ENCODE measurements at regions not wholly inside any gene's neighbourhood (a gene's known extent, or its start where the extent isn't known, plus 50 kb on each side); places are given as distances from the start of the nearest gene placed in this dataset.

DNA sequence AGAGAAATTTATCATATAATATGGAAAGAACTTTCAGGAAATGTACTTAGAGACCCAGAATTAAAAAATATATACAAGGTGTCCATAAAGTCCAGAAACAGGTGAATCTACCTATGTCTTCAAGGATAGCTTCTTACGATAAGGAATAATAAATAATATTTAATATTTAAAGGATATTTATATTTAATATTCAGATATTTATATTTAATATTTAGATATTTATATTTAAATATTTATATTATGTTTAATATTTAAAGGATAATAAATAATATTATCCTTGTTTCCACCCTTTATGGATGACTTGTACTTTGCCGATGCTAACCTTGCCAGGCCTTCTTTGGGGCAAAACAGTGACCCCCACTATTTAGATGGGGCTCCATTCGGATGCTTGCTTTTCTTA, 169.5 kb upstream of the CADM1 start:
- no peaks in the 10 kb centered on the region for H3K9me3 ChIP-seq (ENCODE audit: control insufficient read depth, insufficient read depth, low read depth, low read length)
- H3K4me1 ChIP-seq (ENCODE audit: control insufficient read depth, insufficient read depth, low read length): no peaks in the 10 kb centered on the region
- intact Hi-C loops (cut with micrococcal nuclease; ENCODE audit: unreplicated experiment) (no loop called here), in situ Hi-C loops (cut with HindIII; ENCODE audit: low pct_unique_long_range_greater_than_20kb, low sequenced_read_pairs) (no loop called here)
- ChIA-PET CTCF (no interaction called here), POLR2A (no interaction called here)
- no peak for DNase-seq (ENCODE audit: low read depth, low spot score)
- no peaks in the 10 kb centered on the region for H3K27me3 ChIP-seq (ENCODE audit: control insufficient read depth, insufficient read depth, low read length)
- H3K27ac ChIP-seq (ENCODE audit: low read length): no peak overlapping the region
- TF ChIP-seq SIN3A (IDR thresholded peaks at IDR 0.05; ENCODE audit: borderline replicate concordance, insufficient read depth, low read depth, low read length) (no peak), TCF7L2 (IDR thresholded peaks at IDR 0.05; ENCODE audit: low read depth, low read length) (no peak), POLR2AphosphoS5 (IDR thresholded peaks at IDR 0.05; ENCODE audit: low read depth, low read length) (no peak), CTCF (IDR thresholded peaks at IDR 0.05) (no peak)
- TF ChIP-seq, protein P1, sequence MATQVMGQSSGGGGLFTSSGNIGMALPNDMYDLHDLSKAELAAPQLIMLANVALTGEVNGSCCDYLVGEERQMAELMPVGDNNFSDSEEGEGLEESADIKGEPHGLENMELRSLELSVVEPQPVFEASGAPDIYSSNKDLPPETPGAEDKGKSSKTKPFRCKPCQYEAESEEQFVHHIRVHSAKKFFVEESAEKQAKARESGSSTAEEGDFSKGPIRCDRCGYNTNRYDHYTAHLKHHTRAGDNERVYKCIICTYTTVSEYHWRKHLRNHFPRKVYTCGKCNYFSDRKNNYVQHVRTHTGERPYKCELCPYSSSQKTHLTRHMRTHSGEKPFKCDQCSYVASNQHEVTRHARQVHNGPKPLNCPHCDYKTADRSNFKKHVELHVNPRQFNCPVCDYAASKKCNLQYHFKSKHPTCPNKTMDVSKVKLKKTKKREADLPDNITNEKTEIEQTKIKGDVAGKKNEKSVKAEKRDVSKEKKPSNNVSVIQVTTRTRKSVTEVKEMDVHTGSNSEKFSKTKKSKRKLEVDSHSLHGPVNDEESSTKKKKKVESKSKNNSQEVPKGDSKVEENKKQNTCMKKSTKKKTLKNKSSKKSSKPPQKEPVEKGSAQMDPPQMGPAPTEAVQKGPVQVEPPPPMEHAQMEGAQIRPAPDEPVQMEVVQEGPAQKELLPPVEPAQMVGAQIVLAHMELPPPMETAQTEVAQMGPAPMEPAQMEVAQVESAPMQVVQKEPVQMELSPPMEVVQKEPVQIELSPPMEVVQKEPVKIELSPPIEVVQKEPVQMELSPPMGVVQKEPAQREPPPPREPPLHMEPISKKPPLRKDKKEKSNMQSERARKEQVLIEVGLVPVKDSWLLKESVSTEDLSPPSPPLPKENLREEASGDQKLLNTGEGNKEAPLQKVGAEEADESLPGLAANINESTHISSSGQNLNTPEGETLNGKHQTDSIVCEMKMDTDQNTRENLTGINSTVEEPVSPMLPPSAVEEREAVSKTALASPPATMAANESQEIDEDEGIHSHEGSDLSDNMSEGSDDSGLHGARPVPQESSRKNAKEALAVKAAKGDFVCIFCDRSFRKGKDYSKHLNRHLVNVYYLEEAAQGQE (IDR thresholded peaks at IDR 0.05; ENCODE audit: insufficient read depth in 1 of 2, low read depth in 2 of 2, low read length in 1 of 2): no peak
- H3K36me3 ChIP-seq (ENCODE audit: control insufficient read depth, insufficient read depth, low read length): no peaks in the 10 kb centered on the region
- no peak for ATAC-seq
- no peak overlapping the region for H3K4me3 ChIP-seq (ENCODE audit: low read depth in 2 of 2, low read length in 2 of 2)
- BruUV-seq (replicated peaks): no TSS peak

GRCh38 chr11:115672999-115673411, 168.8 kb upstream of the CADM1 start:
- DNase-seq (ENCODE audit: low read depth, low spot score) (no peak), ATAC-seq (no peak)
- Histone ChIP-seq H3K4me3 (ENCODE audit: low read depth in 2 of 2, low read length in 2 of 2) (no peak overlapping the region), H3K36me3 (ENCODE audit: control insufficient read depth, insufficient read depth, low read length) (no peaks in the 10 kb centered on the region), H3K9me3 (ENCODE audit: control insufficient read depth, insufficient read depth, low read depth, low read length) (no peaks in the 10 kb centered on the region), H3K27ac (ENCODE audit: low read length) (no peak overlapping the region), H3K4me1 (ENCODE audit: control insufficient read depth, insufficient read depth, low read length) (no peaks in the 10 kb centered on the region), H3K27me3 (ENCODE audit: control insufficient read depth, insufficient read depth, low read length) (no peaks in the 10 kb centered on the region)
- TF ChIP-seq CTCF (IDR thresholded peaks at IDR 0.05) (no peak), SIN3A (IDR thresholded peaks at IDR 0.05; ENCODE audit: borderline replicate concordance, insufficient read depth, low read depth, low read length) (no peak), TCF7L2 (IDR thresholded peaks at IDR 0.05; ENCODE audit: low read depth, low read length) (no peak)
- intact Hi-C loops (cut with micrococcal nuclease; ENCODE audit: unreplicated experiment) (no loop called here), in situ Hi-C loops (cut with HindIII; ENCODE audit: low pct_unique_long_range_greater_than_20kb, low sequenced_read_pairs) (no loop called here)
- CTCF ChIA-PET: no interaction called here
- POLR2A ChIA-PET: no interaction called here
- BruUV-seq (replicated peaks): no TSS peak

DNA sequence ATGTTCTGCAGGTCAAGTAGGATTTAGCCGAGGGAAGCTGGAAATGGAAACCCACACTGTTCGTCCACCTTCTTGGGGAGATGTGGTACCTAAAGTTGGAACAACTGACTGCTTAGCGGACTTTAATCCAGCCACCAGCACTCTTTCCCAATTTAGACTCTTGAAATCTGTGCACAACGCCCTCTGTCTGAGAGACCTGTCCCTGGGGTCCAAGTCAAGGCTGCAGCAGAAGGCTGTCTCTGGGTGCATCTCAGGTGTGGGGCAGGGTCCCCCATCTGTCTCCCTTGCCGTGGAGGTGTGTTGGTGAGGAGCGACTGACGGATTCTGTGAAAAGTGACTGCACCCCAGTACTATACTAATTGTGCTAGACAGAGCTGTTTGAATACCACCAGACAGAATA, 168.2 kb upstream of the CADM1 start:
- Histone ChIP-seq H3K27ac (ENCODE audit: low read length) (no peak overlapping the region), H3K27me3 (ENCODE audit: control insufficient read depth, insufficient read depth, low read length) (no peaks in the 10 kb centered on the region), H3K9me3 (ENCODE audit: control insufficient read depth, insufficient read depth, low read depth, low read length) (no peaks in the 10 kb centered on the region), H3K4me1 (ENCODE audit: control insufficient read depth, insufficient read depth, low read length) (no peaks in the 10 kb centered on the region), H3K4me3 (ENCODE audit: low read depth in 2 of 2, low read length in 2 of 2) (no peak overlapping the region), H3K36me3 (ENCODE audit: control insufficient read depth, insufficient read depth, low read length) (no peaks in the 10 kb centered on the region)
- DNase-seq (ENCODE audit: low read depth, low spot score): no peak
- TF ChIP-seq SIN3A (IDR thresholded peaks at IDR 0.05; ENCODE audit: borderline replicate concordance, insufficient read depth, low read depth, low read length): no peak
- TF ChIP-seq POLR2AphosphoS5 (IDR thresholded peaks at IDR 0.05; ENCODE audit: low read depth, low read length): no peak
- TF ChIP-seq TCF7L2 (IDR thresholded peaks at IDR 0.05; ENCODE audit: low read depth, low read length): no peak
- no peak for TF ChIP-seq CTCF (IDR thresholded peaks at IDR 0.05)
- ChIA-PET POLR2A (no interaction called here), CTCF (no interaction called here)
- intact Hi-C loops (cut with micrococcal nuclease; ENCODE audit: unreplicated experiment) (no loop called here), in situ Hi-C loops (cut with HindIII; ENCODE audit: low pct_unique_long_range_greater_than_20kb, low sequenced_read_pairs) (no loop called here)
- no peak for ATAC-seq
- BruUV-seq (replicated peaks): no TSS peak
